Neural cell (in vitro differentiated cells): ENCODE measurements at regions not wholly inside any gene's neighbourhood (a gene's known extent, or its start where the extent isn't known, plus 50 kb on each side); places are given as distances from the start of the nearest gene placed in this dataset.
A peak's percentile ranks its signal among the peaks of the same experiment; 100 is the strongest.

Experiments
- H2AFZ ChIP-seq: fragments of 200-600, 300-800 bp; sonication (generic), shearing (Covaris generic); 2 replicates; pipeline ENCODE4 v1.6.0; 2014; ENCODE audit warnings: low read depth, mild to moderate bottlenecking, antibody characterized with exemption, low read length, moderate library complexity
- H3F3A ChIP-seq: fragments of 200-600 bp; shearing (Covaris generic); 2 replicates; pipeline ENCODE4 v1.6.1; 2016; ENCODE audit warnings: mild to moderate bottlenecking, moderate library complexity, mixed read lengths, antibody characterized with exemption, low read length; ENCODE audit not compliant: insufficient read depth, poor library complexity, severe bottlenecking
- H3K27ac ChIP-seq: fragments of 200-600, 300-800 bp; sonication (generic), shearing (Covaris generic); 2 replicates; pipeline ENCODE4 v1.5.1; 2014; ENCODE audit warnings: mild to moderate bottlenecking, low read length, moderate library complexity
- H3K27me3 ChIP-seq: fragments of 300-800, 200-600 bp; sonication (generic), shearing (Covaris generic); 2 replicates; pipeline ENCODE4 v1.6.0; 2014; ENCODE audit warnings: mild to moderate bottlenecking, low read depth, low read length, moderate library complexity; ENCODE audit not compliant: insufficient read depth
- H3K36me3 ChIP-seq: fragments of 300-800, 200-600 bp; sonication (generic), shearing (Covaris generic); 2 replicates; pipeline ENCODE4 v1.5.1; 2014; ENCODE audit warnings: mild to moderate bottlenecking, antibody characterized with exemption, low read length, moderate library complexity; ENCODE audit not compliant: insufficient read depth
- H3K4me2 ChIP-seq: fragments of 300-800, 200-600 bp; sonication (generic), shearing (Covaris generic); 2 replicates; pipeline ENCODE4 v1.6.0; 2014; ENCODE audit warnings: mild to moderate bottlenecking, low read length
- H3K4me3 ChIP-seq: fragments of 300-800, 200-600 bp; sonication (generic), shearing (Covaris generic); 2 replicates; pipeline ENCODE4 v1.5.1; 2014; ENCODE audit warnings: mild to moderate bottlenecking, low read length, moderate library complexity
- H3K79me2 ChIP-seq: fragments of 200-600 bp; shearing (Covaris generic); replicated peaks from 2 replicates; pipeline ENCODE4 v1.6.0; 2014; ENCODE audit warnings: mild to moderate bottlenecking, low read length, moderate library complexity; ENCODE audit not compliant: insufficient read depth
- H3K9ac ChIP-seq: fragments of 300-800, 200-600 bp; sonication (generic), shearing (Covaris generic); 2 replicates; pipeline ENCODE4 v1.6.1; 2016; ENCODE audit warnings: mild to moderate bottlenecking, low read length, mixed read lengths
- H3K9me2 ChIP-seq: fragments of 200-600 bp; shearing (Covaris generic); 2 replicates; pipeline ENCODE4 v1.6.1; 2016; ENCODE audit warnings: mild to moderate bottlenecking, low read length, mixed read lengths; ENCODE audit not compliant: insufficient read depth
- H3K9me3 ChIP-seq: fragments of 200-600, 300-800 bp; sonication (generic), shearing (Covaris generic); 2 replicates; pipeline ENCODE4 v1.6.1; 2016; ENCODE audit warnings: mild to moderate bottlenecking, mixed run types, low read length, moderate library complexity, mixed read lengths
- H4K20me1 ChIP-seq: fragments of 200-600 bp; shearing (Covaris generic); 2 replicates; pipeline ENCODE4 v1.6.1; 2016; ENCODE audit warnings: mild to moderate bottlenecking, mixed run types; ENCODE audit not compliant: insufficient read depth
- EP300 ChIP-seq: fragments of 450-650 bp; conservative IDR thresholded peaks from 2 replicates; pipeline ENCODE4 v1.6.1; 2014; ENCODE audit warnings: antibody characterized with exemption, mild to moderate bottlenecking, moderate library complexity; ENCODE audit not compliant: poor library complexity, severe bottlenecking
- EZH2 ChIP-seq: fragments of 200-600, 300-800 bp; shearing (Covaris generic), sonication (generic); IDR thresholded peaks from 2 replicates; pipeline ENCODE4 v1.6.1; 2014; ENCODE audit warnings: antibody characterized with exemption, low read length, borderline replicate concordance, mild to moderate bottlenecking; ENCODE audit not compliant: insufficient read depth, poor library complexity, severe bottlenecking
- MXI1 ChIP-seq: fragments of 450-650 bp; conservative IDR thresholded peaks from 2 replicates; pipeline ENCODE4 v1.6.1; 2014; ENCODE audit warnings: antibody characterized with exemption, mild to moderate bottlenecking; ENCODE audit not compliant: poor library complexity, severe bottlenecking
- POLR2AphosphoS5 ChIP-seq: IDR thresholded peaks from 2 replicates; pipeline ENCODE4 v1.6.1; 2012
- RAD21 ChIP-seq: fragments of 450-650 bp; conservative IDR thresholded peaks from 2 replicates; pipeline ENCODE4 v1.6.1; 2014; ENCODE audit warnings: antibody characterized with exemption, mild to moderate bottlenecking, moderate library complexity
- SMC3 ChIP-seq: fragments of 450-650 bp; conservative IDR thresholded peaks from 2 replicates; pipeline ENCODE4 v1.6.1; 2014; ENCODE audit warnings: antibody characterized with exemption, mild to moderate bottlenecking, moderate library complexity; ENCODE audit not compliant: poor library complexity
- TAF1 ChIP-seq: IDR thresholded peaks from 2 replicates; pipeline ENCODE4 v1.6.1; 2012; ENCODE audit warnings: low read depth
- TF ChIP-seq, protein P1 (sequence below): fragments of 450-650 bp; IDR thresholded peaks from 2 replicates; pipeline ENCODE4 v1.5.1; 2014; ENCODE audit warnings: antibody characterized with exemption, mild to moderate bottlenecking, moderate library complexity; ENCODE audit not compliant: poor library complexity, severe bottlenecking
- TF ChIP-seq, protein P2 (sequence below): IDR thresholded peaks from 2 replicates; pipeline ENCODE4 v1.6.1; 2012; ENCODE audit warnings: borderline replicate concordance

DNA sequence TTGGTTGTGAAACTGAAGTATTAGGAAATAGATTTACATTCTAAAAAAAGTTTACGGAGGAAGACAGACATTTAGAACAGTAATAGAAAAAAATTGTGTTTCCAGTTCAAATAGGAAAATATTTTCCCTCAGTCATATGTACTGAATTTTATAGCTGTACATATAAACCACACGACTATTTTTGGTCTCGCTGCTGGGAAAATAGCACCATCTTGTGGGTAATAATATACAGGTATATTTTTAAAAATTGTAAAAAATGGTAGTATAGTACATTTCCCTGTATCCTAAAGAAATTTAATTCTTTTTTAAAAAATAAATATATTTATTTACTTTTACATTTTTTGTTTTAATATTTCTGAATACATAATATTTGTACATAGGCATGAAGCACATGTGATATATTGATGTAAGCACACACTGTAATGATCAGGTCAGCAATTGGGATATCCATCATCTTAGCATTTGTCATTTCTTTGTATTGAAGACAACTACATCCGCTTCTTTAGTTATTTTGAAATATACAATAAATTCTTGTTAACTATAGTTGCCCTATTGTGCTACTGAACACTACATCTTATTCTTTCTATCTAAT is 168.6 kb downstream of the ALX1 start:
- Histone ChIP-seq H3F3A (no peaks in the 10 kb centered on the region), H3K27ac (no peak overlapping the region), H3K4me3 (no peak overlapping the region), H3K4me2 (no peak overlapping the region), H3K9me2 (no peaks in the 10 kb centered on the region), H3K79me2 (no peaks in the 10 kb centered on the region), H3K9me3 (no peaks in the 10 kb centered on the region), H2AFZ (no peak overlapping the region), H3K36me3 (no peaks in the 10 kb centered on the region), H4K20me1 (no peaks in the 10 kb centered on the region), H3K27me3 (no peaks in the 10 kb centered on the region), H3K9ac (no peak overlapping the region)
- peak; percentile 76 for TF ChIP-seq SMC3
- TF ChIP-seq EP300, result no peak
- no peak for TF ChIP-seq POLR2AphosphoS5
- TF ChIP-seq, protein P1, sequence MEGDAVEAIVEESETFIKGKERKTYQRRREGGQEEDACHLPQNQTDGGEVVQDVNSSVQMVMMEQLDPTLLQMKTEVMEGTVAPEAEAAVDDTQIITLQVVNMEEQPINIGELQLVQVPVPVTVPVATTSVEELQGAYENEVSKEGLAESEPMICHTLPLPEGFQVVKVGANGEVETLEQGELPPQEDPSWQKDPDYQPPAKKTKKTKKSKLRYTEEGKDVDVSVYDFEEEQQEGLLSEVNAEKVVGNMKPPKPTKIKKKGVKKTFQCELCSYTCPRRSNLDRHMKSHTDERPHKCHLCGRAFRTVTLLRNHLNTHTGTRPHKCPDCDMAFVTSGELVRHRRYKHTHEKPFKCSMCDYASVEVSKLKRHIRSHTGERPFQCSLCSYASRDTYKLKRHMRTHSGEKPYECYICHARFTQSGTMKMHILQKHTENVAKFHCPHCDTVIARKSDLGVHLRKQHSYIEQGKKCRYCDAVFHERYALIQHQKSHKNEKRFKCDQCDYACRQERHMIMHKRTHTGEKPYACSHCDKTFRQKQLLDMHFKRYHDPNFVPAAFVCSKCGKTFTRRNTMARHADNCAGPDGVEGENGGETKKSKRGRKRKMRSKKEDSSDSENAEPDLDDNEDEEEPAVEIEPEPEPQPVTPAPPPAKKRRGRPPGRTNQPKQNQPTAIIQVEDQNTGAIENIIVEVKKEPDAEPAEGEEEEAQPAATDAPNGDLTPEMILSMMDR, result peak; percentile 63
- TF ChIP-seq RAD21, result peak; percentile 72

DNA sequence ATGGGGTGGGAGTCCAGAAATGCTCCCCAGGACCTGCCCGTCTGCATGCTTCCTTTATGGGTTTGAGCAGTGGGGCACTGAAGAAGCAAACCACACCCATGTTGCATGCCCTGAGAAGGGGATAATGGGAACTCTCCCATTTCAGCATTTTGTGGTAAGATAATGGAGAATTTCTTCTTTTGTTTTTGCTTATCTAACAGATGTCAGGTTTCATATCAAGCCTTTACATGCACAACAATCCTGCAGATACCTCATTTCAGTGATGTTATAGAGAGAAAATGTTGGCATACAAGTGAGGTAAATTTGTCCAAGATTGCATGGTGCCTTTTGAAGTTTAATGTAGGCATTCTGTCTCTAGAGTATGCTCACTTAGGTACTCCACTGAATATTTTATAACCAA is 177.0 kb downstream of the ALX1 start:
- no peak overlapping the region for H3K9ac ChIP-seq
- H4K20me1 ChIP-seq, result no peaks in the 10 kb centered on the region
- H3K27ac ChIP-seq, result no peak overlapping the region
- no peaks in the 10 kb centered on the region for H3K79me2 ChIP-seq
- H3K4me3 ChIP-seq, result no peak overlapping the region
- no peaks in the 10 kb centered on the region for H3K36me3 ChIP-seq
- H2AFZ ChIP-seq, result no peak overlapping the region
- H3K27me3 ChIP-seq, result no peaks in the 10 kb centered on the region
- no peaks in the 10 kb centered on the region for H3F3A ChIP-seq
- no peaks in the 10 kb centered on the region for H3K9me2 ChIP-seq
- no peaks in the 10 kb centered on the region for H3K9me3 ChIP-seq
- TF ChIP-seq, protein P1, result no peak
- TF ChIP-seq RAD21 (no peak), SMC3 (no peak), MXI1 (no peak), TAF1 (no peak), EP300 (no peak), POLR2AphosphoS5 (no peak), EZH2 (no peak)
- TF ChIP-seq, protein P2, sequence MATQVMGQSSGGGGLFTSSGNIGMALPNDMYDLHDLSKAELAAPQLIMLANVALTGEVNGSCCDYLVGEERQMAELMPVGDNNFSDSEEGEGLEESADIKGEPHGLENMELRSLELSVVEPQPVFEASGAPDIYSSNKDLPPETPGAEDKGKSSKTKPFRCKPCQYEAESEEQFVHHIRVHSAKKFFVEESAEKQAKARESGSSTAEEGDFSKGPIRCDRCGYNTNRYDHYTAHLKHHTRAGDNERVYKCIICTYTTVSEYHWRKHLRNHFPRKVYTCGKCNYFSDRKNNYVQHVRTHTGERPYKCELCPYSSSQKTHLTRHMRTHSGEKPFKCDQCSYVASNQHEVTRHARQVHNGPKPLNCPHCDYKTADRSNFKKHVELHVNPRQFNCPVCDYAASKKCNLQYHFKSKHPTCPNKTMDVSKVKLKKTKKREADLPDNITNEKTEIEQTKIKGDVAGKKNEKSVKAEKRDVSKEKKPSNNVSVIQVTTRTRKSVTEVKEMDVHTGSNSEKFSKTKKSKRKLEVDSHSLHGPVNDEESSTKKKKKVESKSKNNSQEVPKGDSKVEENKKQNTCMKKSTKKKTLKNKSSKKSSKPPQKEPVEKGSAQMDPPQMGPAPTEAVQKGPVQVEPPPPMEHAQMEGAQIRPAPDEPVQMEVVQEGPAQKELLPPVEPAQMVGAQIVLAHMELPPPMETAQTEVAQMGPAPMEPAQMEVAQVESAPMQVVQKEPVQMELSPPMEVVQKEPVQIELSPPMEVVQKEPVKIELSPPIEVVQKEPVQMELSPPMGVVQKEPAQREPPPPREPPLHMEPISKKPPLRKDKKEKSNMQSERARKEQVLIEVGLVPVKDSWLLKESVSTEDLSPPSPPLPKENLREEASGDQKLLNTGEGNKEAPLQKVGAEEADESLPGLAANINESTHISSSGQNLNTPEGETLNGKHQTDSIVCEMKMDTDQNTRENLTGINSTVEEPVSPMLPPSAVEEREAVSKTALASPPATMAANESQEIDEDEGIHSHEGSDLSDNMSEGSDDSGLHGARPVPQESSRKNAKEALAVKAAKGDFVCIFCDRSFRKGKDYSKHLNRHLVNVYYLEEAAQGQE, result no peak
- no peak overlapping the region for H3K4me2 ChIP-seq
